IPS-NIHi7 (cell line): ENCODE measurements at regions not wholly inside any gene's neighbourhood (a gene's known extent, or its start where the extent isn't known, plus 50 kb on each side); places are given as distances from the start of the nearest gene placed in this dataset.
A peak's percentile ranks its signal among the peaks of the same experiment; 100 is the strongest.

ENCODE experiments used
- DNase-seq: peaks from one replicate; pipeline ENCODE4 v3.0.0; 2012; ENCODE audit warnings: mixed read lengths; ENCODE audit errors: extremely low spot score

- no peak for DNase-seq
These were observed 210.4 kb upstream of the ELAC2 start for GRCh38 chr17:13228225-13228624.

GRCh38 chr17:13222975-13223374 lies 205.1 kb upstream of the ELAC2 start:
- no peak for DNase-seq

GRCh38 chr17:13212860-13213259 lies 195.0 kb upstream of the ELAC2 start:
- no peak for DNase-seq

GRCh38 chr17:13209081-13209480 lies 191.3 kb upstream of the ELAC2 start:
- no peak for DNase-seq

- DNase-seq, result no peak
These were observed 186.9 kb upstream of the ELAC2 start for GRCh38 chr17:13204607-13205237.

- no peak for DNase-seq
These were observed 185.0 kb upstream of the ELAC2 start for GRCh38 chr17:13202835-13203234.

GRCh38 chr17:13200671-13201070 lies 182.8 kb upstream of the ELAC2 start:
- no peak for DNase-seq

- no peak for DNase-seq
These were observed 181.6 kb upstream of the ELAC2 start for GRCh38 chr17:13199425-13199824.

- DNase-seq, result no peak
These were observed 179.8 kb upstream of the ELAC2 start for GRCh38 chr17:13197586-13197985.

- no peak for DNase-seq
These were observed 177.1 kb upstream of the ELAC2 start for GRCh38 chr17:13194887-13195286.

GRCh38 chr17:13182854-13183253 lies 165.0 kb upstream of the ELAC2 start:
- DNase-seq, result peak; percentile 20

- no peak for DNase-seq
These were observed 164.6 kb upstream of the ELAC2 start for GRCh38 chr17:13182450-13182849.

GRCh38 chr17:13181683-13182082 lies 163.9 kb upstream of the ELAC2 start:
- DNase-seq, result no peak

GRCh38 chr17:13176436-13176835 lies 158.6 kb upstream of the ELAC2 start:
- DNase-seq, result no peak

GRCh38 chr17:13171790-13172189 lies 154.0 kb upstream of the ELAC2 start:
- DNase-seq, result no peak

GRCh38 chr17:13162361-13162760 lies 144.5 kb upstream of the ELAC2 start:
- DNase-seq, result no peak

- DNase-seq, result no peak
These were observed 143.0 kb upstream of the ELAC2 start for GRCh38 chr17:13160790-13161189.

GRCh38 chr17:13160296-13160695 lies 142.5 kb upstream of the ELAC2 start:
- DNase-seq, result no peak

GRCh38 chr17:13158494-13159240 lies 140.8 kb upstream of the ELAC2 start:
- no peak for DNase-seq

- DNase-seq, result no peak
These were observed 139.8 kb upstream of the ELAC2 start for GRCh38 chr17:13157656-13158055.

- no peak for DNase-seq
These were observed 137.1 kb upstream of the ELAC2 start for GRCh38 chr17:13154930-13155329.

GRCh38 chr17:13154398-13154797 lies 136.6 kb upstream of the ELAC2 start:
- DNase-seq, result no peak

- no peak for DNase-seq
These were observed 135.2 kb upstream of the ELAC2 start for GRCh38 chr17:13153036-13153435.

- no peak for DNase-seq
These were observed 134.7 kb upstream of the ELAC2 start for GRCh38 chr17:13152501-13152900.
